ENCODE measurements at regions not wholly inside any gene's neighbourhood (a gene's known extent, or its start where the extent isn't known, plus 50 kb on each side); places are given as distances from the start of the nearest gene placed in this dataset.

GRCh38 chr10:64546073-64546472 lies 1024.9 kb downstream of the REEP3 start:
- TF ChIP-seq ZNF70 (CRISPR knock-in tag; IDR thresholded peaks at IDR 0.05) (no peak), TSHZ2 (CRISPR knock-in tag; IDR thresholded peaks at IDR 0.05) (no peak), PATZ1 (CRISPR knock-in tag; IDR thresholded peaks at IDR 0.05; ENCODE audit: borderline replicate concordance) (no peak), GLIS3 (CRISPR knock-in tag; IDR thresholded peaks at IDR 0.05) (no peak), ZNF8 (CRISPR knock-in tag; IDR thresholded peaks at IDR 0.05) (no peak), CSDC2 (CRISPR knock-in tag; IDR thresholded peaks at IDR 0.05) (no peak), ARNTL (CRISPR knock-in tag; IDR thresholded peaks at IDR 0.05; ENCODE audit: borderline replicate concordance, low read depth) (no peak), OSR1 (CRISPR knock-in tag; IDR thresholded peaks at IDR 0.05) (no peak)
- ATAC-seq: no peak

GRCh38 chr10:64547168-64547567 lies 1026.0 kb downstream of the REEP3 start:
- no peak for TF ChIP-seq PATZ1 (CRISPR knock-in tag; IDR thresholded peaks at IDR 0.05; ENCODE audit: borderline replicate concordance)
- no peak for TF ChIP-seq ZNF565 (CRISPR knock-in tag; conservative IDR thresholded peaks at IDR 0.05; ENCODE audit: low read depth)
- no peak for TF ChIP-seq ZNF70 (CRISPR knock-in tag; IDR thresholded peaks at IDR 0.05)
- no peak for TF ChIP-seq ESRRG (CRISPR knock-in tag; IDR thresholded peaks at IDR 0.05)
- TF ChIP-seq RARB (CRISPR knock-in tag; IDR thresholded peaks at IDR 0.05): no peak
- no peak for TF ChIP-seq CREB5 (CRISPR knock-in tag; IDR thresholded peaks at IDR 0.05; ENCODE audit: low read depth)
- TF ChIP-seq CSRNP3 (CRISPR knock-in tag; IDR thresholded peaks at IDR 0.05): no peak
- TF ChIP-seq PPARA (CRISPR knock-in tag; IDR thresholded peaks at IDR 0.05; ENCODE audit: borderline replicate concordance): no peak
- TF ChIP-seq ARNTL (CRISPR knock-in tag; IDR thresholded peaks at IDR 0.05; ENCODE audit: borderline replicate concordance, low read depth): no peak
- no peak for TF ChIP-seq ISL1 (CRISPR knock-in tag; IDR thresholded peaks at IDR 0.05)
- TF ChIP-seq ZNF8 (CRISPR knock-in tag; IDR thresholded peaks at IDR 0.05): no peak
- ATAC-seq: no peak

- no peak for ATAC-seq
- TF ChIP-seq ARNTL (CRISPR knock-in tag; IDR thresholded peaks at IDR 0.05; ENCODE audit: borderline replicate concordance, low read depth) (no peak), ESRRG (CRISPR knock-in tag; IDR thresholded peaks at IDR 0.05) (no peak), TSHZ2 (CRISPR knock-in tag; IDR thresholded peaks at IDR 0.05) (no peak), CSDC2 (CRISPR knock-in tag; IDR thresholded peaks at IDR 0.05) (no peak), ZNF565 (CRISPR knock-in tag; conservative IDR thresholded peaks at IDR 0.05; ENCODE audit: low read depth) (no peak), ZFP3 (CRISPR knock-in tag; IDR thresholded peaks at IDR 0.05) (no peak), RARB (CRISPR knock-in tag; IDR thresholded peaks at IDR 0.05) (no peak), ZNF70 (CRISPR knock-in tag; IDR thresholded peaks at IDR 0.05) (no peak), PATZ1 (CRISPR knock-in tag; IDR thresholded peaks at IDR 0.05; ENCODE audit: borderline replicate concordance) (no peak), POU6F1 (CRISPR knock-in tag; IDR thresholded peaks at IDR 0.05; ENCODE audit: borderline replicate concordance, low read depth) (no peak), SNAI2 (CRISPR knock-in tag; IDR thresholded peaks at IDR 0.05) (no peak), ZC3H10 (CRISPR knock-in tag; IDR thresholded peaks at IDR 0.05) (no peak)
These were observed 1034.5 kb downstream of the REEP3 start for GRCh38 chr10:64555666-64556065.
